HK-2 (cell line): ENCODE measurements at regions not wholly inside any gene's neighbourhood (a gene's known extent, or its start where the extent isn't known, plus 50 kb on each side); places are given as distances from the start of the nearest gene placed in this dataset.

Experiments used
- DNase-seq: peaks from one replicate; pipeline ENCODE4 v3.0.0-alpha.2; 2018; ENCODE audit not compliant: unreplicated experiment

- DNase-seq, result no peak
These were observed 234.7 kb upstream of the E2F7 start for GRCh38 chr12:77299910-77300669.

GRCh38 chr12:77299001-77299400 is 233.6 kb upstream of the E2F7 start:
- DNase-seq, result no peak

- no peak for DNase-seq
These were observed 228.6 kb upstream of the E2F7 start for GRCh38 chr12:77294016-77294415.

GRCh38 chr12:77274926-77275325 is 209.6 kb upstream of the E2F7 start:
- DNase-seq, result no peak

GRCh38 chr12:77273898-77274297 is 208.5 kb upstream of the E2F7 start:
- DNase-seq, result no peak

GRCh38 chr12:77256956-77257355 is 191.6 kb upstream of the E2F7 start:
- no peak for DNase-seq

- no peak for DNase-seq
These were observed 188.0 kb upstream of the E2F7 start for GRCh38 chr12:77253321-77253720.

GRCh38 chr12:77251799-77252198 is 186.4 kb upstream of the E2F7 start:
- DNase-seq, result no peak

GRCh38 chr12:77249892-77250291 is 184.5 kb upstream of the E2F7 start:
- DNase-seq, result no peak

GRCh38 chr12:77248036-77248435 is 182.7 kb upstream of the E2F7 start:
- DNase-seq, result no peak

- DNase-seq, result no peak
These were observed 182.2 kb upstream of the E2F7 start for GRCh38 chr12:77247542-77247941.

- no peak for DNase-seq
These were observed 178.0 kb upstream of the E2F7 start for GRCh38 chr12:77243345-77243744.

GRCh38 chr12:77239617-77240016 is 174.2 kb upstream of the E2F7 start:
- DNase-seq, result no peak

GRCh38 chr12:77238335-77238734 is 173.0 kb upstream of the E2F7 start:
- no peak for DNase-seq

GRCh38 chr12:77237896-77238295 is 172.5 kb upstream of the E2F7 start:
- no peak for DNase-seq

GRCh38 chr12:77236066-77236465 is 170.7 kb upstream of the E2F7 start:
- DNase-seq, result no peak

- DNase-seq, result no peak
These were observed 166.7 kb upstream of the E2F7 start for GRCh38 chr12:77232045-77232444.

- no peak for DNase-seq
These were observed 166.1 kb upstream of the E2F7 start for GRCh38 chr12:77231501-77231918.

GRCh38 chr12:77229640-77230442 is 164.5 kb upstream of the E2F7 start:
- no peak for DNase-seq

- no peak for DNase-seq
These were observed 163.0 kb upstream of the E2F7 start for GRCh38 chr12:77228376-77228775.

GRCh38 chr12:77226368-77226767 is 161.0 kb upstream of the E2F7 start:
- DNase-seq, result no peak

GRCh38 chr12:77225373-77225772 is 160.0 kb upstream of the E2F7 start:
- no peak for DNase-seq

GRCh38 chr12:77224346-77224745 is 159.0 kb upstream of the E2F7 start:
- DNase-seq, result no peak
